NAMALWA (cell line): ENCODE measurements at regions not wholly inside any gene's neighbourhood (a gene's known extent, or its start where the extent isn't known, plus 50 kb on each side); places are given as distances from the start of the nearest gene placed in this dataset.
"Not testable (repeated sequence)": the region's sequence is repeated elsewhere in the genome, so short reads cannot be mapped to it uniquely, and the experiment has no call there.

Source experiments
- DNase-seq: peaks from one replicate; pipeline ENCODE4 v3.0.0-alpha.2; 2015; ENCODE audit warnings: low spot score

GRCh38 chr2:145012214-145012670 is 492.3 kb upstream of the ZEB2 start:
- no peak for DNase-seq

DNA sequence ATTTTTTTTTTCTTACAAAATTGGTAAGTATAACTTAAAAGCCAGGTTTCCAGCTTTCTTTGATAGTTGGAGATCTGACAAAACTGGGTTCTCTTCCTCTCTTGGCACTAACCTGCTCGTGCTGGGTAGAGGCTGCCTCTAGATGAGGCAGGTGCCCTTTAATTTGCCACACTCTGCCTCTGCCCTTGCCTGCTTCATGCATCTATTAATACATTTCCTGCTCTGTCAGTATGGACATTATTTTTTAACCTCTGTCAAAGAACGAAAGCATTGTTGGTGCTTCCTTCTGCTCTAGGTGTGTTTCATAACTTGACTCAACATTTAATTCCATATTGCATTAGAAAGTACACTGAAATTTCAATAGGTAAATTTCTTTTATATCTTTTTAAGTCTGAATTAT is 490.7 kb upstream of the ZEB2 start:
- DNase-seq, result no peak

- DNase-seq, result no peak
Measured at GRCh38 chr2:145007960-145008263, 488.0 kb upstream of the ZEB2 start.

DNA sequence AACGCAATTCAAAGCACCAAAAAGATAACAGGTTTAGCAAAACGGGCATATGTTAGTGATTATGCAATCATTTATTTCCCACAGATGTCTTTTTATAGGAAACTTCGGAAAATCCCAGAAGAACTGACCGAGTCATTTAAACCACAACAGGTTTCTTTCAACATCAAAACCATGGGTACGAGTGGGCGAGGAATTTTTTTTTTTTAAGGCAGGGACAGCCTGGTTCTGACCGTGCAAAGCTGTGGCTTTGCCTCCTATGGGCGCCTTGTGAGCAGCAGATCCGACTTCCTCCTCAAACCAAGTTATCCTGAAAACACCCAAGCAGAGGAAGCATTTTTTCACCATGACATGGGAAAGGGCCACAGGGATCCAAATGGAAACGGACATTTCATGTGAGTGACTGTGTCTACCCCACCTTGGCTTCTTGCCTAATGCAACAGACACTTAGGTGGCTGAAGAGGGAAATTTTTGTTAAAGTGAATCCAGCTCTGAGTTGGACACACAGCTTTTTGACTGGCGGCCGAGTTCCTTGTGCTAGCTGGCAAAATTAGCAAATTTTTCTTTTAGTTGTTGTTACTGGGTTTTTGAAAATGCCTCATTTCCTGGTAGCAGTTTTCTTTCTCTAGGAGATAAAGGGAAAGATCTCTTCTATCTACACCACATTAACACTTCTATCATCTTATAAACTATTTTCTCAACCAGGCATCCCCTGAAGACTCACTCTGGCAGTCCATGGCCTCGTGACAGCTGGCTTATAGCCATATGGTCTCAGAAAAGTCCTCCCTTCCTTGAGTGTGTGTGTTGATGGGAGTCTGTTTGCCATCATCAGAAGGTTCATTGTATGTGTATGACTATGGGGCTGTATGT is 487.4 kb upstream of the ZEB2 start:
- no peak for DNase-seq

GRCh38 chr2:145002624-145003023 is 482.7 kb upstream of the ZEB2 start:
- DNase-seq, result no peak

DNA sequence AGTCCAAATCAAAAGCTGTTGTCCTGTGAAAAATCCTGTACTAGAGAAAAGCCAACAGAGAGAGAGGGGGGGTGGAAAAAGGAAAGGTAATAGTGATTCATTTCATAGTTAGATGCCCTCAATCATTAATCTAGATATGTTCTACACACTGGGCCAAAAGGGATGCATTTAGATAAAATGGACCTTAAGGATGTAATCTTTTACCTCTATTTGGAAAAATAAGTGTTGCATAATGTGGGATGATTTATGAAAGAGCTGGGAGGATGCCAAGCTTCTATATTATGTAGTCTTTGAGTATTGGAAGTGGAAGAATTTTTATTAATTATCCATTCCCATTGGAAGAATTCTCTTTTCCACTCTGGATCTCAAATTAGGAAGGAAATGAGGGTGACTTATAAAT is 480.5 kb upstream of the ZEB2 start:
- no peak for DNase-seq

DNA sequence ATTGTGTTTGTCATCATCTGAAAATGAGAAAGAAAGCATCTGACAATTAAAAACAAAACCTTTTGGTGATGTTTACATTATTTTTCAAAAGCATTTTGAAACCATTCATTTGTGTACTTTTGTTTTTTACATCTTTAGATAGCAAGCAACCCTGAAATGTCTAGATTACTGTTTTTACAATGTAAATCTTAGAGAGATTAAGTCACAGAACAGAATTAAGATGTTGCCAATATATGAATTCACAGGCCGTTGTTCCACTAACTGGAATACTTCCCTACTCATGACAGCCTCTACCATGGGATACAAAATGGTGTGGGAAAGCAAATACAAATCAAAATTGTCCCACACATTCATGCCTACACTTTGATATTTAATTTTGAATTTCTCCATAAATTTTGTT is 480.0 kb upstream of the ZEB2 start:
- DNase-seq, result no peak

DNA sequence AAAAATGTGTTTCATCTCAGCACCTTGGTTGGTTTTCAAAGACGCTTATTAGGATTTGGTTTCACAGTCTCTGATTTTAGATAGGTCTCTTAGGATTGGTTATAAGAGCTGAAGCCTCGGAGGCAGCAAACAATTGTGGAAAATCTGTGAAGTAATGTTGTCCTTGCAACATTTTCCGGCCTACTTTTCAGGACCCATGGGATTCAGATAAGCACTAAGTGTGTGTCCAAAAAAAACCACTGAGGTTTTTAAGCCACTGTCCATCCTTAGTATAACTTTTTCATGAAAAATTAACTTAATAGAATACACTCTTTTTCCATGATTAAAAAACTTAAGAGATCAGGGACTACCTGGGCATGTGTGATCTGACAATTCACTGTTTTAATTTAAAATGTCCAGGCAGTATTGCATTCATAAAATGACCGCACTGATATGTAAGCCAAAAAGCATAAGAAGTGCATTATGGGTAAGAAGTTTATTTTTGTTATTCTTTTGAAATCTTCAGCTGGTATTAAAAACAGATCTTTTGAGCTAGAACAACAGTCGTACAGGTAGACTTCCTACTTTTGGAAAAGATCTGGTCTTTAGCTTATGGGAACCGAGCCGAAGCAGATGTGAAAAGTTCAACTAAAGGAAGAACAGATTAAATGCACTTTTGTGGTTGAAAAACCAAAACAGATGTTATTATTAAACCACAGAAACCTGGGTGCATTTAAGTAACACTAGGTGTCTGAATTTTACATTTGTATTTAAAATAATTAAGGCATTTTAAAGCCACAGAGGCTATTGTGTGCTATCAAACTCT is 479.4 kb upstream of the ZEB2 start:
- DNase-seq, result peak; percentile 26

DNA sequence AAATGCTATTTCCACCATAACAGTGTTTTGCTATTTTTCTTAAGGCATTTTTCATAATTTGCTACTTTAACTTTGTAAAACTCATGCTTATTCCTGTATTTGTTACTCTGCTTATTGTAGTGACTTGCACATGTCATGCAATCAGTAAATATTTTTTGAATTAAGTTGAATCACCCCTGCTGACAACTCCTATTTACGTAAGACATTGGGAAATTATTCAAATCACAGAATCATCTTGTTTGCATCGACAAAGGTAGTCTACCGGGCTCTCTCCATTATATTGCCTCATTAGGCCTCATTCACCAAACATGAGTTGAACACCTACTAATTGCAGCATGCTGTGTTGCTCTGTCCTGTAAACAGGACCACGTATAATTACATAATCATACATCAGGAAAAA is 478.5 kb upstream of the ZEB2 start:
- no peak for DNase-seq

- no peak for DNase-seq
Measured at GRCh38 chr2:144996225-144996795, 476.4 kb upstream of the ZEB2 start.

DNA sequence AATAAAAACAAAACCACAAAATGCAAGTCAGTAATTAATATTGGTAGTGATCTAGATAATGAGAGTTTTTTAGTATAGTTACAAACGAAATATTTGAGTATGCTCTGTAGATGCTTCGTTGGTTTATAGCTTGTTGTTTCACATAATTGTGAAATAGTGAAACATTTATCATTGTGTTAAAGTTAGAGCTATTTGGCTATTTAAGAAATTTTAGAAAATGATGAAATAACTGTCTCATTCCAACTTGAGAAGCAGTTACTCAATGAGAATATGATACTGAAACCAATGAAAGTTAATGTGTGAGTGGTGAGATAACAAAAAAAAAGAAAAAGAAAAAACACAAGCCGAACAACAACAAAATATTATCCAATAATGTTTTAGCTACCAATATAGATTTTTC is 475.6 kb upstream of the ZEB2 start:
- DNase-seq, result no peak

DNA sequence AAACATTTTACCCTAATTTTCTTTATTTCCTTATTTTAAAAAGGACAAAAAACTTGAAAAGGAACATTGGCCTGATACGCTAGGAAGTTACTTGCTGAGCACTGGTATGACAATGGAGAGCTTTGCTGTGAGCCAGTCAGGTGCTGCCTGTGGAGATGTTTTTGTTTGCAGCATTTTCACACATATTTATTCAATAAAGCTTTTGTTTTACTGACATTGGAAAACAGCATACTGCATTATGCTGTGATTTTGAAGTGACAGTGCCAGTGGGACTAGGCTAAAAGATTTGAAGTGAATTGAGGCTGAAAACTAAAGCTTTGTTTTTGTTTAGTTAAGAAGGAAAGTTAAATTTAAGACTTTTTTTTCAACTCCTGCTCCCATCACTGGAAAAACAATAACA is 470.7 kb upstream of the ZEB2 start:
- DNase-seq, result no peak

DNA sequence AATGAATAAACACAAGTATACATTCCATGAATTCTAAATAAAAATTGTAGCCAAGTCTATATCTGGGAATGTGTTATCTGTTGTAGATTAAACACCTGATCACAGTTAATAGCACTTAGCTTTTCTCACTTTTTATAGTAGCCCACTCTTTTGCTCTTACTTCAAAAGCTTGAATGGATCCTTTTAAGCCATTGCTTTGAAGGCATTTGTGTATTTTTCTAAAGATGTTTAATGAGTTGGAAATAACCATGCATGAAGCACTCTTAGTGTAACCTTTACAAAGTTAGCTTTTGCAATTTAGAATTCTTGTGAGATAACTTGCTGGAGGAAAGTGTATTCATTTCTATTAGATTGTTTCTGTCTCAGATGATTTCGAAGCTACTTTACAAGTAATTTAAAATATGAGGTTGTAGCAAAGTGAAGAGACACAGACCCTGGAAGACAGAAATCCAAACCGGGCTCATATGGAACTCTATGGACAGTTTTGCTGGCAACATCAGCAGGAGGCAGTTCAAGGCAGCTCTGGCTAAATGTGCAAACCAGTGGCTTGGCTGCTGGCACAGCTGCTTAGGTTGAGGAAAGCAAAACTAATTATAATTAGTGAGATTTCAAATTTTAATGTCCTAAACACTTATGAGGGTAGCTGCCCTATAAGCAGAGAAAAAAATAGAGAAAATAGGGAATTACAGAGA is 469.8 kb upstream of the ZEB2 start:
- no peak for DNase-seq

GRCh38 chr2:144988591-144988990 is 468.7 kb upstream of the ZEB2 start:
- no peak for DNase-seq

- no peak for DNase-seq
Measured at GRCh38 chr2:144986691-144987090, 466.8 kb upstream of the ZEB2 start.

DNA sequence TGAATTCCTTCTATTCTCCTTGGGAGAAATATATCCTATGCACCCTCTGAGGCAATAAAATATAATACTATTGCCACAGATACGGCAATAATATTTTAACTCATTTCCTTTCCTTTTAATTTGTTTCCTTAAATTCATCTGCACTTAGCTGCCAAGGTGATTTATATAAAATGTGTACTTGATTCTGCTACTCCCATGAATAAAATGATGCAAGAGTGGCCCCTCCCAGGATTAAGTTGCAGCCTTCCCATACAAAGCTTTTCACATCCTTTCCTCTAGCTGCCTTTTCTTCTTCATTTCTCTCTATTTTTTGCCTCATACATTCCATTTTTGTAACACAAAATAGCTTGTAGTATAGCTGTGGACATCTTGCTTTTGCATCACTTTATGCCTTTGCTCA is 464.1 kb upstream of the ZEB2 start:
- DNase-seq, result no peak

GRCh38 chr2:144983107-144983506 is 463.2 kb upstream of the ZEB2 start:
- no peak for DNase-seq

DNA sequence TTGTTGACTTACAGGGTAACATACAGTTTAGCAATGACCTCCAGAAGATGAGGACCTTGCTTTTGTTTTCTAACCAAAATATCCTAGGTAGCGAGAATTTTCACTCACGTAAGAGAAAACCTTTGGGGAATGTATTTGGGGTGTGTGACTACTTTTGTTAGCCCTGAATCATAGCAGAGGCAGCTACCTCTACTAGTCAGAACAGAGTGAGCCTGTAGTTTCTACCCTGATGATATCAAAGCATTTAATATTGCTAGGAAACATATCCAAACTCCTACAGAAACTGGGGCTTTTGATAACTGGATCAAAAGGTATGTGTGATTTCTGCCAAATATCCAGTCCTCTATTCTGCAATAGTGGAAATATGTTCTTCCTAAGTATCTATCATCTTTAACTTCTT is 462.6 kb upstream of the ZEB2 start:
- no peak for DNase-seq

- DNase-seq, result no peak
Measured at GRCh38 chr2:144975881-144976280, 456.0 kb upstream of the ZEB2 start.

GRCh38 chr2:144972676-144973075 is 452.8 kb upstream of the ZEB2 start:
- no peak for DNase-seq

DNA sequence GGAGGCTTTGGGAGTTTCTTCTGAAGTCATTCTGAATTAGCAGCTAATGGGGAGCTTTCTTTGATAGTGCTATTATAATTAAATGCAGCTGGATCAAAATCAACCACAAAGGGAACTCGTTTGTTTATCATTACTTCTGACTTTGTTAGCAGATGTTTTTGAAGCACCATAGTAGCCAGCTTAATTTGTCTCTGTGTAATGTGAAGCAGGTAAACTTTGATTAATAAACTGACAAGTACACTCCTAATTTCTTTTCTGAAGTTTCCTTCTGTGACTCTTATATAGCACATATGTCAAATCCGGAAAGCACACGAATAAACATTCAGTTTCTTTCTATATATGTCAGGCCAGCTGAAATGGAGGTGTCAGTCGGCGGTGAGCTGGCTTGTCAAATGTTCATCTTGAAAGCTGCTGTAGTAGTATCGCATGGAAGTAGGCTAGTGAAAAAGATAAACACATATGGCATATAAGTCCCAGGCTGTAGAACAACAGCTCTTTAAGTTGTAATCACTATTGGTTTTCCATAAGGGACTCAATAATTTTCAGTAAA is 451.9 kb upstream of the ZEB2 start:
- no peak for DNase-seq

GRCh38 chr2:144970410-144970809 is 450.5 kb upstream of the ZEB2 start:
- DNase-seq, result not testable (repeated sequence)
